SJCRH30 (cell line): ENCODE measurements at regions not wholly inside any gene's neighbourhood (a gene's known extent, or its start where the extent isn't known, plus 50 kb on each side); places are given as distances from the start of the nearest gene placed in this dataset.
"Not testable (repeated sequence)": the region's sequence is repeated elsewhere in the genome, so short reads cannot be mapped to it uniquely, and the experiment has no call there.

Source experiments
- DNase-seq, 2 experiments: peaks; one replicate each; pipeline ENCODE4 v3.0.0-alpha.2; 2015 to 2020
- H3K27ac ChIP-seq: fragments of 250-450 bp; sonication (Bioruptor Pico); 2 replicates; pipeline ENCODE4 v1.5.1; 2020; ENCODE audit warnings: mild to moderate bottlenecking, moderate library complexity
- H3K27me3 ChIP-seq: fragments of 250-450 bp; sonication (Bioruptor Pico); 2 replicates; pipeline ENCODE4 v1.5.1; 2020; ENCODE audit warnings: mild to moderate bottlenecking, moderate library complexity
- H3K36me3 ChIP-seq: fragments of 250-450 bp; sonication (Bioruptor Pico); 2 replicates; pipeline ENCODE4 v1.5.1; 2020; ENCODE audit warnings: mild to moderate bottlenecking, moderate library complexity
- H3K4me1 ChIP-seq: fragments of 250-450 bp; sonication (Bioruptor Pico); 2 replicates; pipeline ENCODE4 v1.5.1; 2020; ENCODE audit warnings: mild to moderate bottlenecking, moderate library complexity
- H3K4me3 ChIP-seq: fragments of 250-450 bp; sonication (Bioruptor Pico); 2 replicates; pipeline ENCODE4 v1.5.1; 2020; ENCODE audit warnings: mild to moderate bottlenecking, moderate library complexity
- H3K9me3 ChIP-seq: fragments of 250-450 bp; sonication (Bioruptor Pico); replicated peaks from 2 replicates; pipeline ENCODE4 v1.5.1; 2020; ENCODE audit warnings: mild to moderate bottlenecking, moderate library complexity

- not testable (repeated sequence) for H3K27ac ChIP-seq, H3K4me1 ChIP-seq, H3K9me3 ChIP-seq, H3K4me3 ChIP-seq, DNase-seq, H3K27me3 ChIP-seq, H3K36me3 ChIP-seq
These were observed 56.6 kb downstream of the CHST2 start for GRCh38 chr3:143175940-143176894.

- H3K4me1 ChIP-seq, H3K9me3 ChIP-seq, H3K4me3 ChIP-seq, H3K36me3 ChIP-seq, H3K27ac ChIP-seq, H3K27me3 ChIP-seq: not testable (repeated sequence)
- DNase-seq = peak; percentile 7 to 14
These were observed 58.4 kb downstream of the CHST2 start for GRCh38 chr3:143177965-143178364.

DNA sequence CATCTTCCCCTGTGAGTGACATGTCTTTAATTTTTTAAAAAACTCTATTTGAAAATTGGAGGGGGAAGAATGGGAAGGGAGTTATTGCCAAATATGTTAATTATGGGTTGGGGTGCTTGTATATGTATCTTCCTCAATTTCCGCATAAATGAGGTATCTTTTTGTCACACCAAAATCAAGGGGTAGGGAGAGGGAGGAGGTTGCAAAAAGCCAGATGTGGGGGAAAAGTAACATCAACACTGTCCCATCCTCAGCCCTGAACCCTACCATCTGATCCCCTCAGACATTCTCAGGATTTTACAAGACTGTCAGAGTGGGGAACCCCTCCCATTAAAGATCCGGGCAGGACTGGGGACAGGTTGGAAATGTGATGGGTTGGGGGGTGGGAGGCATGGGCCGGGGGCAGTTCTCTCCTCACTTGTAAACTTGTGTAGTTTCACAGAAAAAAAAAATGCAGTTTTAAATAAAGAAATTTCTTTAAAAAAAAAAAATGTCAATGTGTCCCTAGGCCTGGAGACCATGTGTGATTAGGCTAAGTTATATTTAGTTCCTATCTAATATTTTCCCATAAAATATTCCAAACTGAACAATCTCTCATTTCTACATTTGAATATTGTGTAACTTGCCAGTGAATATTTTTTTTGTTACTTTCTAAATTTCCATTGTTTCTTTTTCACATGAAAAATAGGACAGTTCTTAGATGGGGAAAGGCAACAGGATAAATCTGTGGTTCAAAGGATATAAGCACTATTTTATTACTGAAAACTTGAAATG is 59.4 kb downstream of the CHST2 start:
- not testable (repeated sequence) for H3K4me3 ChIP-seq, H3K4me1 ChIP-seq, H3K27ac ChIP-seq

DNA sequence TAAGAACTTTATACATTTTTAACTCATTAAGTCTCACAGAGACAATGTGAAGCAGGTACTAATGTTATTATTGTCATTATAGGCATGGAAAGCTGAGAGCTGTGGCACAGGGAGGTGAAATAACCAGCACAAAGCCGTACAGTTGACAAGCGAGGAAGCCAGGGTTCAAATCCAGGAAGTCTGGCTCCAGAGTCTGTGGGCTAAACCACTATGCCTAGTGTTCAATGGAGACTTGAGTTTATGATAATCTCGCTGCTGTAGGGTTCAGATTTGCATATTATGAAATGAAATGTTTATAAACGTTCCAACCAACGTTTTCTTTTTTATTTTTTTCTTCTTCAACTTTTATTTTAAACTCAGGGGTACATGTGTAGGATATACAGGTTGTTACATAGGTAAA is 60.0 kb downstream of the CHST2 start:
- Histone ChIP-seq H3K36me3 (no peaks in the 10 kb centered on the region), H3K27me3 (no peaks in the 10 kb centered on the region), H3K9me3 (no peaks in the 10 kb centered on the region), H3K27ac (no peak overlapping the region), H3K4me1 (no peaks in the 10 kb centered on the region), H3K4me3 (no peak overlapping the region)
- no peak for DNase-seq

More for the DNA sequence above, 59.4 kb downstream of the CHST2 start:
- H3K9me3 ChIP-seq, DNase-seq, H3K27me3 ChIP-seq, H3K36me3 ChIP-seq: not testable (repeated sequence)

DNA sequence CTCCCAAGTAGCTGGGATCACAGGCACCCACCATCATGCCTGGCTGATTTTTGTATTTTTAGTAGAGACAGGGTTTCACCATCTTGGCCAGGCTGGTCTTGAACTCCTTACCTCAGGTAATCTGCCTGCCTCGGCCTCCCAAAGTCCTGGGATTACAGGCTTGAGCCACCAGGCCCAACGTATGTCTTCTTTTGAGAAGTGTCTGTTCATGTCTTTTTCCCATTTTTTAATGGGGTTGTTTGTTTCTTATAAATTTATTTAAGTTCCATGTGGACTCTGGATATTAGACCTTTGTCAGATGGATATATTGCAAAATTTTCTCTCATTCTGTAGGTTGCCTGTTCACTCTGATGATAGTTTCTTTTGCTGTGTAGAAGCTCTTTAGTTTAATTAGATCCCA is 61.3 kb downstream of the CHST2 start:
- not testable (repeated sequence) for H3K27ac ChIP-seq, H3K9me3 ChIP-seq, DNase-seq, H3K4me1 ChIP-seq, H3K36me3 ChIP-seq, H3K4me3 ChIP-seq, H3K27me3 ChIP-seq

DNA sequence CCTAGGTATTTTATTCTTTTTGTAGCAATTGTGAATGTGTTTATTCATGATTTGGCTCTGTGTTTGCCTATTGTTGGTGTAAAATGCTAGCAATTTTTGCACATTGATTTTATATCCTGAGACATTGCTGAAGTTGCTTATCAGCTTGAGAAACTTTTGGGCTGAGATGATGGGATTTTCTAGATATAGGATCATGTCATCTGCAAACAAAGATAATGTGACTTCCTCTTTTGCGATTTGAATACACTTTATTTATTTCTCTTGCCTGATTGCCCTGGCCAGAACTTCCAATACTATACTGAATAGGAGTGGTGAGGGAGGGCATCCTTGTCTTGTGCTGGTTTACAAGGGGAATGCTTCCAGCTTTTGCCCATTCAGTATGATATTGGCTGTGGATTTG is 62.4 kb downstream of the CHST2 start:
- not testable (repeated sequence) for H3K4me1 ChIP-seq, H3K27ac ChIP-seq, H3K27me3 ChIP-seq, H3K9me3 ChIP-seq, H3K4me3 ChIP-seq, H3K36me3 ChIP-seq, DNase-seq

DNA sequence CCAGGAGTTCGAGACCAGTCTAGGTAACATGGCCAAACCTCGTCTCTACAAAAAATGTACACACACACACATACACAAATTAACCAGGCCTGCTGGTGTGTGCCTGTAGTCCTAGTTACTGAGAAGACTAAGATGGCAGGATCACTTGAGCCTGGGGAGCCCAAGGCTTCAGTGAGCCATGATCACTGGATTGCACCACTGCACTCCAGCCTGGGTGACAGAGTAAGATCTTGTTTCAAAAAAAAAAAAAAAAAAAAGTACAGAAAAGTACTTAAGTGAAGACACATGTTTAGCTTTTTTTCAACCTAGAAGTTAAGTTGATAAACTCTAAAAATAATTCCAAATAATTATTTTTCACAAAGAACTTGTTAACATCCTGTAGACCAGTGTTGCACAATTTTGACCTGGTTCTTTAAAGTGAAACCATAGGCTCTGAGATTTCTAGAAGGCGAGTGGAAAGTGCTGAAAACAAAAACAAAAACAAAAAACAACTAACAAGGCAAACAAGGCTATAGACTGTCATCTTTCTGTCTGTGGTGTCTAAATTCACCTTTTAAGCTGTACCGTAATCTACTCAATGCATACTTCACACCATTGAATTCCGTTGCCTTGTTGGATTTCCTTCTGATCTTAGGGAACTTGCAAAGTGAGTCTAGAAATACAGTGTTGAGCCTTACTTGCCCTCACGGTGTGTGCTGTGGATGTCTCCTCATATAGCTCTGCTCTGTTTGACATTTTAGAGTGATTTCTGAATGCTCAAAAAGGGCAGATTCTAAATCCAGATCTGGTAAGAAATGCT is 63.5 kb downstream of the CHST2 start:
- H3K4me1 ChIP-seq = no peaks in the 10 kb centered on the region
- no peak overlapping the region for H3K27ac ChIP-seq
- H3K27me3 ChIP-seq = no peaks in the 10 kb centered on the region
- H3K9me3 ChIP-seq = no peaks in the 10 kb centered on the region
- no peak overlapping the region for H3K4me3 ChIP-seq
- no peak for DNase-seq
- no peaks in the 10 kb centered on the region for H3K36me3 ChIP-seq

GRCh38 chr3:143183665-143183964 is 64.0 kb downstream of the CHST2 start:
- Histone ChIP-seq H3K36me3 (no peaks in the 10 kb centered on the region), H3K4me3 (no peak overlapping the region), H3K9me3 (no peaks in the 10 kb centered on the region), H3K27me3 (no peaks in the 10 kb centered on the region), H3K27ac (no peak overlapping the region), H3K4me1 (no peaks in the 10 kb centered on the region)
- DNase-seq = no peak

- H3K4me3 ChIP-seq = no peak overlapping the region
- H3K36me3 ChIP-seq = no peaks in the 10 kb centered on the region
- no peaks in the 10 kb centered on the region for H3K4me1 ChIP-seq
- H3K27ac ChIP-seq = no peak overlapping the region
- no peaks in the 10 kb centered on the region for H3K9me3 ChIP-seq
- no peaks in the 10 kb centered on the region for H3K27me3 ChIP-seq
- DNase-seq = no peak
These were observed 64.5 kb downstream of the CHST2 start for GRCh38 chr3:143184099-143184498.

GRCh38 chr3:143185401-143185800 is 65.8 kb downstream of the CHST2 start:
- Histone ChIP-seq H3K27me3 (no peaks in the 10 kb centered on the region), H3K4me3 (no peak overlapping the region), H3K4me1 (no peaks in the 10 kb centered on the region), H3K27ac (no peak overlapping the region), H3K9me3 (no peaks in the 10 kb centered on the region), H3K36me3 (no peaks in the 10 kb centered on the region)
- no peak for DNase-seq

- Histone ChIP-seq H3K4me3 (no peak overlapping the region), H3K27me3 (no peaks in the 10 kb centered on the region), H3K36me3 (no peaks in the 10 kb centered on the region), H3K4me1 (no peaks in the 10 kb centered on the region), H3K9me3 (no peaks in the 10 kb centered on the region), H3K27ac (no peak overlapping the region)
- DNase-seq = no peak
These were observed 67.5 kb downstream of the CHST2 start for GRCh38 chr3:143187111-143187510.

- DNase-seq = no peak
- Histone ChIP-seq H3K36me3 (no peaks in the 10 kb centered on the region), H3K27me3 (no peaks in the 10 kb centered on the region), H3K27ac (no peak overlapping the region), H3K4me1 (no peaks in the 10 kb centered on the region), H3K9me3 (no peaks in the 10 kb centered on the region), H3K4me3 (no peak overlapping the region)
These were observed 69.3 kb downstream of the CHST2 start for GRCh38 chr3:143188881-143189280.

DNA sequence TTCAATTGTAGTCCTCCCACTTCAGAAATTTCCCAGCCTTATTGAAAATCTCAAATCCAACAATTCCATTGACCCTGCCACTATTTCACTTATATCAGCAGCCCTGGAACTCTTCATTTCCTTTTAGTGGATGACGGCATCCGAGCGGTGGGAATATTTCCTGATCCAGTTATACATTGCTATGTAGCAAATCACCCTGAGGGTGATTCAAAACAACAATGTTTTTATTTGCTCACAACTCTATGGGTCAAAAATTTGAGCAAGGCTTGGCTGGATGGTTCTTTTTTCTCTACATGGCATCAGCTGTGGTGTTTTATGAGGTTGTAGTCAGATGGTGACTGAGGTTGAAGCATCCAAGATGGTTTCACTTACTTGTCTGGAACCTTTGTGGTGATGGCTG is 70.5 kb downstream of the CHST2 start:
- H3K4me3 ChIP-seq = no peak overlapping the region
- no peaks in the 10 kb centered on the region for H3K36me3 ChIP-seq
- no peaks in the 10 kb centered on the region for H3K4me1 ChIP-seq
- no peak overlapping the region for H3K27ac ChIP-seq
- H3K27me3 ChIP-seq = no peaks in the 10 kb centered on the region
- DNase-seq = no peak
- no peaks in the 10 kb centered on the region for H3K9me3 ChIP-seq

GRCh38 chr3:143192193-143192592 is 72.6 kb downstream of the CHST2 start:
- H3K9me3 ChIP-seq = no peaks in the 10 kb centered on the region
- no peak overlapping the region for H3K4me3 ChIP-seq
- H3K27me3 ChIP-seq = no peaks in the 10 kb centered on the region
- no peaks in the 10 kb centered on the region for H3K4me1 ChIP-seq
- no peak overlapping the region for H3K27ac ChIP-seq
- no peak for DNase-seq
- no peaks in the 10 kb centered on the region for H3K36me3 ChIP-seq
